Left ventricle myocardium superior (tissue), 1 donor: ENCODE measurements at regions not wholly inside any gene's neighbourhood (a gene's known extent, or its start where the extent isn't known, plus 50 kb on each side); places are given as distances from the start of the nearest gene placed in this dataset.
"Not testable (repeated sequence)": the region's sequence is repeated elsewhere in the genome, so short reads cannot be mapped to it uniquely, and the experiment has no call there.

Source experiments
- ATAC-seq: fragments of 200-7000 bp; cut with Tn5 transposase; one replicate; pipeline ENCODE4 v1.9.1; 2020; ENCODE audit warnings: mild to moderate bottlenecking, moderate library complexity
- DNase-seq: peaks from one replicate; pipeline ENCODE4 v3.0.0-alpha.2; 2020
- intact Hi-C: fragments of 100-400 bp; cut with micrococcal nuclease; formaldehyde crosslinking; loops from one replicate; pipeline ENCODE4 v1.11.0; 2022
- donor health status: DM: no; HTN: yes; CAD: no; lungs with severe emphysema.

- intact Hi-C loops, result no loop called here
- no peak for DNase-seq
- no peak for ATAC-seq
Observed at GRCh38 chr6:12348530-12349511, 58.7 kb downstream of the EDN1 start.

- no peak for ATAC-seq
- no peak for DNase-seq
- intact Hi-C loops, result no loop called here
Observed at GRCh38 chr6:12350644-12351170, 60.5 kb downstream of the EDN1 start.

GRCh38 chr6:12351672-12352071 is 61.5 kb downstream of the EDN1 start:
- no peak for DNase-seq
- no peak for ATAC-seq
- intact Hi-C loops, result no loop called here

GRCh38 chr6:12353731-12354130 is 63.6 kb downstream of the EDN1 start:
- DNase-seq (no peak), ATAC-seq (no peak)
- intact Hi-C loops, result no loop called here

GRCh38 chr6:12354499-12354898 is 64.3 kb downstream of the EDN1 start:
- ATAC-seq, result peak; percentile 98
- intact Hi-C loops, result no loop called here
- DNase-seq, result no peak

- ATAC-seq (no peak), DNase-seq (no peak)
- intact Hi-C loops, result no loop called here
Observed at GRCh38 chr6:12355354-12355753, 65.2 kb downstream of the EDN1 start.

- no peak for DNase-seq
- no peak for ATAC-seq
- intact Hi-C loops, result no loop called here
Observed at GRCh38 chr6:12356431-12356830, 66.3 kb downstream of the EDN1 start.

- no peak for DNase-seq
- intact Hi-C loops, result no loop called here
- no peak for ATAC-seq
Observed at GRCh38 chr6:12356983-12357972, 67.1 kb downstream of the EDN1 start.

GRCh38 chr6:12359036-12359435 is 68.9 kb downstream of the EDN1 start:
- intact Hi-C loops, result no loop called here
- ATAC-seq, result no peak

GRCh38 chr6:12361042-12361765 is 71.0 kb downstream of the EDN1 start:
- intact Hi-C loops, result no loop called here
- no peak for ATAC-seq
- no peak for DNase-seq

More at GRCh38 chr6:12359036-12359435, 68.9 kb downstream of the EDN1 start:
- no peak for DNase-seq

- DNase-seq, intact Hi-C loops, ATAC-seq: not testable (repeated sequence)
Observed at GRCh38 chr6:12363277-12363650, 73.1 kb downstream of the EDN1 start.

- DNase-seq (no peak), ATAC-seq (peak; percentile 58)
- intact Hi-C loops, result no loop called here
Observed at GRCh38 chr6:12363651-12364381, 73.7 kb downstream of the EDN1 start.

GRCh38 chr6:12364621-12365020 is 74.5 kb downstream of the EDN1 start:
- no peak for DNase-seq
- no peak for ATAC-seq
- intact Hi-C loops, result no loop called here

GRCh38 chr6:12366731-12367130 is 76.6 kb downstream of the EDN1 start:
- no peak for DNase-seq
- intact Hi-C loops, result no loop called here
- ATAC-seq, result no peak

- DNase-seq, result no peak
- no peak for ATAC-seq
- intact Hi-C loops, result no loop called here
Observed at GRCh38 chr6:12367412-12367811, 77.3 kb downstream of the EDN1 start.

- ATAC-seq, result no peak
- intact Hi-C loops, result no loop called here
- no peak for DNase-seq
Observed at GRCh38 chr6:12369355-12369754, 79.2 kb downstream of the EDN1 start.

- intact Hi-C loops, result no loop called here
- ATAC-seq, result peak; percentile 45
Observed at GRCh38 chr6:12369781-12370262, 79.7 kb downstream of the EDN1 start.

GRCh38 chr6:12371151-12371550 is 81.0 kb downstream of the EDN1 start:
- DNase-seq, result no peak
- ATAC-seq, result no peak
- intact Hi-C loops, result no loop called here

More at GRCh38 chr6:12369781-12370262, 79.7 kb downstream of the EDN1 start:
- DNase-seq, result no peak
